IPS-20b (cell line): ENCODE measurements at regions not wholly inside any gene's neighbourhood (a gene's known extent, or its start where the extent isn't known, plus 50 kb on each side); places are given as distances from the start of the nearest gene placed in this dataset.

Experiments used
- H3K27ac ChIP-seq: one replicate; pipeline ENCODE4 v1.5.1; 2013; ENCODE audit warnings: low read length
- H3K27me3 ChIP-seq: 2 replicates; pipeline ENCODE4 v1.6.1; 2013; ENCODE audit warnings: mild to moderate bottlenecking, low read length, inconsistent platforms; ENCODE audit not compliant: insufficient read depth
- H3K36me3 ChIP-seq: 2 replicates; pipeline ENCODE4 v1.6.1; 2013; ENCODE audit warnings: low read depth, mild to moderate bottlenecking, inconsistent platforms, low read length, moderate library complexity; ENCODE audit not compliant: insufficient read depth
- H3K4me1 ChIP-seq: 2 replicates; pipeline ENCODE4 v1.6.1; 2013; ENCODE audit warnings: mild to moderate bottlenecking, control low read depth, inconsistent platforms, low read length, moderate library complexity; ENCODE audit not compliant: insufficient read depth
- H3K4me3 ChIP-seq: 2 replicates; pipeline ENCODE4 v1.5.1; 2013; ENCODE audit warnings: mild to moderate bottlenecking, low read length, inconsistent platforms
- H3K9ac ChIP-seq: 2 replicates; pipeline ENCODE4 v1.6.1; 2013; ENCODE audit warnings: low read depth, mild to moderate bottlenecking, inconsistent platforms, low read length, moderate library complexity
- H3K9me3 ChIP-seq: 2 replicates; pipeline ENCODE4 v1.6.1; 2013; ENCODE audit warnings: mild to moderate bottlenecking, low read depth, low read length, inconsistent platforms; ENCODE audit not compliant: insufficient read depth

- no peak overlapping the region for H3K27ac ChIP-seq
These were observed 1241.1 kb upstream of the LRRTM1 start for GRCh38 chr2:81545626-81546025.

GRCh38 chr2:81542119-81542518, 1237.6 kb upstream of the LRRTM1 start:
- H3K36me3 ChIP-seq, result no peaks in the 10 kb centered on the region
- H3K9me3 ChIP-seq, result no peaks in the 10 kb centered on the region
- no peak overlapping the region for H3K4me3 ChIP-seq
- no peak overlapping the region for H3K9ac ChIP-seq
- H3K27me3 ChIP-seq, result no peaks in the 10 kb centered on the region
- H3K27ac ChIP-seq, result no peak overlapping the region
- H3K4me1 ChIP-seq, result no peaks in the 10 kb centered on the region

More at GRCh38 chr2:81545626-81546025, 1241.1 kb upstream of the LRRTM1 start:
- Histone ChIP-seq H3K4me3 (no peak overlapping the region), H3K27me3 (no peaks in the 10 kb centered on the region), H3K36me3 (no peaks in the 10 kb centered on the region), H3K4me1 (no peaks in the 10 kb centered on the region), H3K9ac (no peak overlapping the region), H3K9me3 (no peaks in the 10 kb centered on the region)

GRCh38 chr2:81529944-81530343, 1225.4 kb upstream of the LRRTM1 start:
- H3K27ac ChIP-seq, result no peak overlapping the region
- no peak overlapping the region for H3K4me3 ChIP-seq
- H3K4me1 ChIP-seq, result peaks cover 6% of the 10 kb centered on the region; the same call in 1 of the 2 replicates
- H3K27me3 ChIP-seq, result no peaks in the 10 kb centered on the region
- H3K9ac ChIP-seq, result no peak overlapping the region
- no peaks in the 10 kb centered on the region for H3K9me3 ChIP-seq
- no peaks in the 10 kb centered on the region for H3K36me3 ChIP-seq

GRCh38 chr2:81528852-81529480, 1224.4 kb upstream of the LRRTM1 start:
- Histone ChIP-seq H3K4me3 (no peak overlapping the region), H3K27me3 (no peaks in the 10 kb centered on the region), H3K4me1 (peaks cover 6% of the 10 kb centered on the region; the same call in 1 of the 2 replicates), H3K9me3 (no peaks in the 10 kb centered on the region), H3K36me3 (no peaks in the 10 kb centered on the region), H3K27ac (no peak overlapping the region), H3K9ac (no peak overlapping the region)

GRCh38 chr2:81523344-81523743, 1218.8 kb upstream of the LRRTM1 start:
- no peak overlapping the region for H3K27ac ChIP-seq
- no peaks in the 10 kb centered on the region for H3K4me1 ChIP-seq
- no peaks in the 10 kb centered on the region for H3K9me3 ChIP-seq
- H3K27me3 ChIP-seq, result no peaks in the 10 kb centered on the region
- no peaks in the 10 kb centered on the region for H3K36me3 ChIP-seq
- H3K4me3 ChIP-seq, result no peak overlapping the region
- no peak overlapping the region for H3K9ac ChIP-seq

- no peaks in the 10 kb centered on the region for H3K4me1 ChIP-seq
- H3K27ac ChIP-seq, result no peak overlapping the region
- H3K4me3 ChIP-seq, result no peak overlapping the region
- no peaks in the 10 kb centered on the region for H3K36me3 ChIP-seq
- no peaks in the 10 kb centered on the region for H3K9me3 ChIP-seq
- no peaks in the 10 kb centered on the region for H3K27me3 ChIP-seq
- H3K9ac ChIP-seq, result no peak overlapping the region
These were observed 1208.8 kb upstream of the LRRTM1 start for GRCh38 chr2:81513328-81513727.

GRCh38 chr2:81505586-81505985, 1201.0 kb upstream of the LRRTM1 start:
- no peaks in the 10 kb centered on the region for H3K27me3 ChIP-seq
- H3K9ac ChIP-seq, result no peak overlapping the region
- no peak overlapping the region for H3K4me3 ChIP-seq
- no peaks in the 10 kb centered on the region for H3K4me1 ChIP-seq
- H3K27ac ChIP-seq, result no peak overlapping the region
- H3K9me3 ChIP-seq, result no peaks in the 10 kb centered on the region
- H3K36me3 ChIP-seq, result no peaks in the 10 kb centered on the region

- H3K9ac ChIP-seq, result no peak overlapping the region
- H3K27ac ChIP-seq, result no peak overlapping the region
- H3K36me3 ChIP-seq, result no peaks in the 10 kb centered on the region
- no peaks in the 10 kb centered on the region for H3K27me3 ChIP-seq
- H3K4me1 ChIP-seq, result no peaks in the 10 kb centered on the region
- no peak overlapping the region for H3K4me3 ChIP-seq
- H3K9me3 ChIP-seq, result no peaks in the 10 kb centered on the region
These were observed 1191.0 kb upstream of the LRRTM1 start for GRCh38 chr2:81495556-81495955.

GRCh38 chr2:81483254-81483653, 1178.7 kb upstream of the LRRTM1 start:
- Histone ChIP-seq H3K9me3 (no peaks in the 10 kb centered on the region), H3K9ac (no peak overlapping the region), H3K27me3 (no peaks in the 10 kb centered on the region), H3K4me1 (no peaks in the 10 kb centered on the region), H3K36me3 (no peaks in the 10 kb centered on the region), H3K4me3 (no peak overlapping the region), H3K27ac (no peak overlapping the region)

GRCh38 chr2:81481994-81482368, 1177.4 kb upstream of the LRRTM1 start:
- Histone ChIP-seq H3K9ac (no peak overlapping the region), H3K9me3 (no peaks in the 10 kb centered on the region), H3K27me3 (no peaks in the 10 kb centered on the region), H3K4me3 (no peak overlapping the region), H3K4me1 (no peaks in the 10 kb centered on the region), H3K27ac (no peak overlapping the region), H3K36me3 (no peaks in the 10 kb centered on the region)

- H3K36me3 ChIP-seq, result no peaks in the 10 kb centered on the region
- H3K9ac ChIP-seq, result no peak overlapping the region
- H3K4me1 ChIP-seq, result no peaks in the 10 kb centered on the region
- H3K27ac ChIP-seq, result no peak overlapping the region
- no peaks in the 10 kb centered on the region for H3K9me3 ChIP-seq
- no peaks in the 10 kb centered on the region for H3K27me3 ChIP-seq
- no peak overlapping the region for H3K4me3 ChIP-seq
These were observed 1176.9 kb upstream of the LRRTM1 start for GRCh38 chr2:81481242-81481993.

- Histone ChIP-seq H3K4me3 (no peak overlapping the region), H3K9ac (no peak overlapping the region), H3K36me3 (no peaks in the 10 kb centered on the region), H3K27me3 (no peaks in the 10 kb centered on the region), H3K27ac (no peak overlapping the region), H3K4me1 (no peaks in the 10 kb centered on the region), H3K9me3 (no peaks in the 10 kb centered on the region)
These were observed 1162.5 kb upstream of the LRRTM1 start for GRCh38 chr2:81467096-81467495.
